Gastrocnemius medialis (tissue), 4 donors: ENCODE measurements at regions not wholly inside any gene's neighbourhood (a gene's known extent, or its start where the extent isn't known, plus 50 kb on each side); places are given as distances from the start of the nearest gene placed in this dataset.
A peak's percentile ranks its signal among the peaks of the same experiment; 100 is the strongest.
"Not testable (repeated sequence)": the region's sequence is repeated elsewhere in the genome, so short reads cannot be mapped to it uniquely, and the experiment has no call there.

Source experiments
- ATAC-seq, 2 donors: fragments of 150-250 bp; one replicate each; pipeline ENCODE4 v1.9.1; 2016
- DNase-seq, 2 donors: peaks; one replicate each; pipeline ENCODE4 v3.0.0-alpha.2; 2019
- H3K27ac ChIP-seq, 4 donors: fragments of 200-600 bp; sonication (generic); 1 replicate in 1 of 4; 2 replicates in 3 of 4; pipeline ENCODE4 v1.5.1; 2016 to 2018; ENCODE audit warnings: mild to moderate bottlenecking in 2 of 4, moderate library complexity in 1 of 4
- H3K27me3 ChIP-seq, 3 donors: fragments of 200-600 bp; sonication (generic) in 2 of 3; 1 replicate in 1 of 3; 2 replicates in 2 of 3; pipeline versions ENCODE4 v1.5.1 to v1.6.0; 2016 to 2019; ENCODE audit warnings: mild to moderate bottlenecking in 1 of 3, moderate library complexity in 1 of 3
- H3K36me3 ChIP-seq, 2 donors: fragments of 200-600 bp; sonication (generic) in 1 of 2; one replicate each; pipeline ENCODE4 v1.5.1; 2017 to 2018
- H3K4me1 ChIP-seq, 2 donors: fragments of 200-600 bp; sonication (generic) in 1 of 2; one replicate each; pipeline ENCODE4 v1.5.1; 2016 to 2017; ENCODE audit warnings: mild to moderate bottlenecking in 2 of 2
- H3K4me3 ChIP-seq, 4 donors: fragments of 200-600 bp; sonication (generic) in 3 of 4; 1 replicate in 1 of 4; 2 replicates in 3 of 4; pipeline ENCODE4 v1.5.1; 2016 to 2019; ENCODE audit warnings: mild to moderate bottlenecking in 2 of 4
- H3K9me3 ChIP-seq, 3 donors: fragments of 200-600 bp; sonication (generic) in 2 of 3; 1 replicate in 1 of 3; 2 replicates in 2 of 3; pipeline ENCODE4 v1.5.1; 2016 to 2019
- POLR2A ChIP-seq, 2 donors: fragments of 450-650 bp; IDR thresholded peaks; one replicate each; pipeline ENCODE4 v1.6.1; 2017; ENCODE audit warnings: antibody characterized with exemption in 2 of 2, mild to moderate bottlenecking in 2 of 2, moderate library complexity in 2 of 2
- in situ Hi-C, 4 donors: fragments of 200-750 bp; cut with MboI; loops; one replicate each; pipeline versions ENCODE4 v1.15.0 to v1.8.0; 2017; ENCODE audit warnings: low sequenced_read_pairs in 4 of 4
- intact Hi-C: fragments of 100-400 bp; cut with DNase I; formaldehyde crosslinking; loops from one replicate; pipeline ENCODE4 v1.15.1; 2023; ENCODE audit warnings: low total_unique reads
- TF ChIP-seq, protein P1 (sequence below), 5 experiments: fragments of 450-650 bp in 3 of 5; fragments of 200-600 bp in 2 of 5; sonication (generic) in 2 of 5; IDR thresholded peaks in 4 of 5; conservative IDR thresholded peaks in 1 of 5; 1 replicate in 4 of 5; 2 replicates in 1 of 5; pipeline ENCODE4 v1.5.1; 2016 to 2019; ENCODE audit warnings: antibody characterized with exemption in 5 of 5, mild to moderate bottlenecking in 3 of 5, moderate library complexity in 3 of 5

DNA sequence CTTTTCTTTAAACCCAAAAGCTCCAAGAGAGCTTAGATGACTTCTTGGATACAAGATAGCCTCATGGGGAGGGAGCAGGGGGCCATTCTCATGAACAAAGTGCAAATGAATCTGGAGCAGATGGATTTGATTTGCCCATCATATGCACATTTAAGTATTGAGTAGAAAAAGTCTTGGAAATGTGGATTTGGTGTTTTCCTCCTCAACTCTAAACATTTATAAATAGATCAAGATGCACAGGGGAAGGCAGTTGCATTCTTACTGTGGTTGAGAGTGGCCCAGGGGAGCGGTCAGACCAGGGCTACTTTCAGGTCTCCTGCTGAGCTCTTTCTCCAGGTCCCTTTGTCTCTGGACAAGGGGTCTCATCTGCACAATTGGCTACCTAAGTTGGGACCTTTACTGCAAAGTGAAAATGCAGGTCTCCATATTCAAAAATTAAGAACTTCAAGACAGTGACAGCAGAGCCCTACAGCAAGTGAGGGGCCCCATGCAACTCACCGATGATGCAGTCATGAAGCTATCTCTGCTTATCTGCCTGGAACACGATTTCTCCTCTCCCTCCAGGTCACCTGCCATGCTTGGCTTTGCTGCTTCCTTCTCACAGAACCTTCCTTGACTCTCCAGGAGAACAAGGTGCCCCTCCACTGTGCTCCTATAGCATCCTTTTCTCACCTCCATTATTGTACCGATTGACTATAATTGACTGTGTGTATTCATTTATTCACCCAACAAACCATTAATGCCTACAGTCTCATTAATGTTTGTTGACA is 145.4 kb downstream of the LPIN1 start:
- DNase-seq = no peak
- Histone ChIP-seq H3K27me3 (no peaks in the 10 kb centered on the region), H3K9me3 (peaks cover 0 to 6% (median 3%) of the 10 kb centered on the region in 3 donors), H3K36me3 (no peaks in the 10 kb centered on the region), H3K4me3 (no peak overlapping the region), H3K4me1 (no peaks in the 10 kb centered on the region), H3K27ac (no peak overlapping the region)
- no peak for ATAC-seq
- intact Hi-C loops = no loop called here
- TF ChIP-seq, protein P1, sequence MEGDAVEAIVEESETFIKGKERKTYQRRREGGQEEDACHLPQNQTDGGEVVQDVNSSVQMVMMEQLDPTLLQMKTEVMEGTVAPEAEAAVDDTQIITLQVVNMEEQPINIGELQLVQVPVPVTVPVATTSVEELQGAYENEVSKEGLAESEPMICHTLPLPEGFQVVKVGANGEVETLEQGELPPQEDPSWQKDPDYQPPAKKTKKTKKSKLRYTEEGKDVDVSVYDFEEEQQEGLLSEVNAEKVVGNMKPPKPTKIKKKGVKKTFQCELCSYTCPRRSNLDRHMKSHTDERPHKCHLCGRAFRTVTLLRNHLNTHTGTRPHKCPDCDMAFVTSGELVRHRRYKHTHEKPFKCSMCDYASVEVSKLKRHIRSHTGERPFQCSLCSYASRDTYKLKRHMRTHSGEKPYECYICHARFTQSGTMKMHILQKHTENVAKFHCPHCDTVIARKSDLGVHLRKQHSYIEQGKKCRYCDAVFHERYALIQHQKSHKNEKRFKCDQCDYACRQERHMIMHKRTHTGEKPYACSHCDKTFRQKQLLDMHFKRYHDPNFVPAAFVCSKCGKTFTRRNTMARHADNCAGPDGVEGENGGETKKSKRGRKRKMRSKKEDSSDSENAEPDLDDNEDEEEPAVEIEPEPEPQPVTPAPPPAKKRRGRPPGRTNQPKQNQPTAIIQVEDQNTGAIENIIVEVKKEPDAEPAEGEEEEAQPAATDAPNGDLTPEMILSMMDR (IDR thresholded peaks at IDR 0.05 in 4 of 5, conservative IDR thresholded peaks at IDR 0.05 in 1 of 5) = no peak
- no peak for TF ChIP-seq POLR2A (IDR thresholded peaks at IDR 0.05)
- in situ Hi-C loops = no loop called here

GRCh38 chr2:11896386-11896785 is 150.0 kb downstream of the LPIN1 start:
- H3K4me1 ChIP-seq = no peaks in the 10 kb centered on the region
- H3K4me3 ChIP-seq = no peak overlapping the region
- no peak overlapping the region for H3K27ac ChIP-seq
- ATAC-seq (no peak), DNase-seq (no peak)
- no peaks in the 10 kb centered on the region for H3K27me3 ChIP-seq
- no peaks in the 10 kb centered on the region for H3K36me3 ChIP-seq
- H3K9me3 ChIP-seq = no peaks in the 10 kb centered on the region
- TF ChIP-seq POLR2A (IDR thresholded peaks at IDR 0.05) = no peak
- TF ChIP-seq, protein P1 (IDR thresholded peaks at IDR 0.05 in 4 of 5, conservative IDR thresholded peaks at IDR 0.05 in 1 of 5) = no peak
- in situ Hi-C loops (no loop called here), intact Hi-C loops (no loop called here)

DNA sequence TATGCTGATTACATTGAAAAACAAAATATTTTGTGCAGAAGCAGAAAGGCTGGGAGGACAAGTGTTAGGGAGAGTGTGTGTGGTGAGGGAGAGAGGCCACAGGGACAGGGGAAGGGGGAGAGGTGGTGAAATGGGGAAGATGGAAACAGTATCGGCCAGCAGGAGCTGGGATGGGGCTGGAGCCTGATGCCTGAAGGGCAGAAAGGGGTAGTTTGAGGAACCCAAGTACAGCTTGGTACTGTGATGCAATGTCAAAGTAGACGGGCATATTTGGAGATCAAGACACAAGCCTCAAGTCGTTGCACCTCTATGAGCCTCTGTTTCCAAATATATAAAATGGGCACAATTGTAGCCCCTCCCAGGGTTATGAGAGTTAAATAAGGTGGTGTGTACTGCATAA is 152.1 kb downstream of the LPIN1 start:
- no peak for ATAC-seq
- in situ Hi-C loops (no loop called here), intact Hi-C loops (no loop called here)
- DNase-seq = no peak
- H3K27me3 ChIP-seq = no peaks in the 10 kb centered on the region
- H3K9me3 ChIP-seq = no peaks in the 10 kb centered on the region
- TF ChIP-seq, protein P1 (IDR thresholded peaks at IDR 0.05 in 4 of 5, conservative IDR thresholded peaks at IDR 0.05 in 1 of 5) = no peak
- TF ChIP-seq POLR2A (IDR thresholded peaks at IDR 0.05) = no peak
- H3K4me3 ChIP-seq = no peak overlapping the region
- no peak overlapping the region for H3K27ac ChIP-seq
- H3K4me1 ChIP-seq = no peaks in the 10 kb centered on the region
- no peaks in the 10 kb centered on the region for H3K36me3 ChIP-seq

GRCh38 chr2:11899264-11899818 is 152.9 kb downstream of the LPIN1 start:
- no peak for DNase-seq
- peak in 1 of 2 donors; percentile 6 for ATAC-seq
- Histone ChIP-seq H3K36me3 (no peaks in the 10 kb centered on the region), H3K27me3 (no peaks in the 10 kb centered on the region), H3K27ac (no peak overlapping the region), H3K4me1 (no peaks in the 10 kb centered on the region), H3K4me3 (no peak overlapping the region), H3K9me3 (no peaks in the 10 kb centered on the region)
- intact Hi-C loops = no loop called here
- TF ChIP-seq, protein P1 (IDR thresholded peaks at IDR 0.05 in 4 of 5, conservative IDR thresholded peaks at IDR 0.05 in 1 of 5) = no peak
- no peak for TF ChIP-seq POLR2A (IDR thresholded peaks at IDR 0.05)
- in situ Hi-C loops = no loop called here

DNA sequence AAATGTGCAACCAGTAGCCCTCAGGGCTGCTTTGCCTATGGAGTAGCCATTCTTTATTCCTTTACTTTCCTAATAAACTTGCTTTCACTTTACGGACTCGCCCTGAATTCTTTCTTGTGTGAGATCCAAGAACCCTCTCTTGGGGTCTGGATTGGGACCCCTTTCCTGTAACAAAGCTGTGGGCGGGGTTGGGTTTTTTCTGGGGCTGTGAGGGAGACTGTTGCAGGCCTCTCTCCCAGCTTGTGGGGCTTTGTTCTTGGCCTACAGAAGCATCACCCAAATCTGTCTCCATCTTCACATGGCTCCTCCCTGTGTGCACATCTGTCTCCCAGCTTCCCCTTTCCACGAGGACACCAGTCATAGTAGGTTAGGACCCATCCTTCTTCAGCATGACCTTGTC is 154.5 kb downstream of the LPIN1 start:
- DNase-seq, H3K4me3 ChIP-seq, H3K4me1 ChIP-seq, in situ Hi-C loops, intact Hi-C loops, H3K27ac ChIP-seq, H3K27me3 ChIP-seq, ATAC-seq, H3K36me3 ChIP-seq, H3K9me3 ChIP-seq: not testable (repeated sequence)
